ENCODE measurements at regions not wholly inside any gene's neighbourhood (a gene's known extent, or its start where the extent isn't known, plus 50 kb on each side); places are given as distances from the start of the nearest gene placed in this dataset.

- no peak overlapping the region for H3K27ac ChIP-seq
- H3K4me1 ChIP-seq (ENCODE audit: control insufficient read depth in 1 of 2, insufficient read depth in 1 of 2, low read depth in 1 of 2, low read length in 1 of 2), result no peaks in the 10 kb centered on the region
- TF ChIP-seq CTCF (IDR thresholded peaks at IDR 0.05), result no peak
- H3K4me3 ChIP-seq (ENCODE audit: low read depth in 1 of 2, low read length in 1 of 2), result no peak overlapping the region
- no peaks in the 10 kb centered on the region for H3K36me3 ChIP-seq
- H3K9me3 ChIP-seq, result no peaks in the 10 kb centered on the region
- peaks cover 12% of the 10 kb centered on the region for H3K27me3 ChIP-seq
Observed at GRCh38 chr18:2459886-2460285, 111.4 kb downstream of the METTL4 start.

- Histone ChIP-seq H3K27ac (no peak overlapping the region), H3K4me1 (ENCODE audit: control insufficient read depth in 1 of 2, insufficient read depth in 1 of 2, low read depth in 1 of 2, low read length in 1 of 2) (no peaks in the 10 kb centered on the region), H3K4me3 (ENCODE audit: low read depth in 1 of 2, low read length in 1 of 2) (no peak overlapping the region), H3K36me3 (no peaks in the 10 kb centered on the region), H3K9me3 (no peaks in the 10 kb centered on the region), H3K27me3 (peaks cover 12% of the 10 kb centered on the region)
- no peak for TF ChIP-seq CTCF (IDR thresholded peaks at IDR 0.05)
Observed at GRCh38 chr18:2466978-2467377, 104.3 kb downstream of the METTL4 start.

GRCh38 chr18:2468051-2468450 lies 103.3 kb downstream of the METTL4 start:
- Histone ChIP-seq H3K27me3 (peaks cover 7% of the 10 kb centered on the region), H3K36me3 (no peaks in the 10 kb centered on the region), H3K4me3 (ENCODE audit: low read depth in 1 of 2, low read length in 1 of 2) (no peak overlapping the region), H3K9me3 (no peaks in the 10 kb centered on the region), H3K27ac (no peak overlapping the region), H3K4me1 (ENCODE audit: control insufficient read depth in 1 of 2, insufficient read depth in 1 of 2, low read depth in 1 of 2, low read length in 1 of 2) (no peaks in the 10 kb centered on the region)
- TF ChIP-seq CTCF (IDR thresholded peaks at IDR 0.05), result no peak

- Histone ChIP-seq H3K9me3 (no peaks in the 10 kb centered on the region), H3K4me1 (ENCODE audit: control insufficient read depth in 1 of 2, insufficient read depth in 1 of 2, low read depth in 1 of 2, low read length in 1 of 2) (no peaks in the 10 kb centered on the region), H3K27ac (no peak overlapping the region), H3K36me3 (no peaks in the 10 kb centered on the region), H3K27me3 (peaks cover 10% of the 10 kb centered on the region), H3K4me3 (ENCODE audit: low read depth in 1 of 2, low read length in 1 of 2) (no peak overlapping the region)
- no peak for TF ChIP-seq CTCF (IDR thresholded peaks at IDR 0.05)
Observed at GRCh38 chr18:2471523-2471922, 99.8 kb downstream of the METTL4 start.

GRCh38 chr18:2478662-2479061 lies 92.6 kb downstream of the METTL4 start:
- Histone ChIP-seq H3K36me3 (no peaks in the 10 kb centered on the region), H3K9me3 (no peaks in the 10 kb centered on the region), H3K27ac (no peak overlapping the region), H3K4me1 (ENCODE audit: control insufficient read depth in 1 of 2, insufficient read depth in 1 of 2, low read depth in 1 of 2, low read length in 1 of 2) (no peaks in the 10 kb centered on the region), H3K27me3 (peaks cover 11% of the 10 kb centered on the region), H3K4me3 (ENCODE audit: low read depth in 1 of 2, low read length in 1 of 2) (no peak overlapping the region)
- no peak for TF ChIP-seq CTCF (IDR thresholded peaks at IDR 0.05)

GRCh38 chr18:2480536-2480935 lies 90.8 kb downstream of the METTL4 start:
- H3K27me3 ChIP-seq, result peaks cover 4% of the 10 kb centered on the region
- H3K36me3 ChIP-seq, result no peaks in the 10 kb centered on the region
- H3K4me3 ChIP-seq (ENCODE audit: low read depth in 1 of 2, low read length in 1 of 2), result no peak overlapping the region
- H3K27ac ChIP-seq, result no peak overlapping the region
- no peaks in the 10 kb centered on the region for H3K4me1 ChIP-seq (ENCODE audit: control insufficient read depth in 1 of 2, insufficient read depth in 1 of 2, low read depth in 1 of 2, low read length in 1 of 2)
- no peak for TF ChIP-seq CTCF (IDR thresholded peaks at IDR 0.05)
- H3K9me3 ChIP-seq, result no peaks in the 10 kb centered on the region
